Fibroblast of villous mesenchyme (primary cell): ENCODE measurements at regions not wholly inside any gene's neighbourhood (a gene's known extent, or its start where the extent isn't known, plus 50 kb on each side); places are given as distances from the start of the nearest gene placed in this dataset.
"Not testable (repeated sequence)": the region's sequence is repeated elsewhere in the genome, so short reads cannot be mapped to it uniquely, and the experiment has no call there.

Source experiments
- DNase-seq: peaks from one replicate; pipeline ENCODE4 v3.0.0-alpha.2; 2010; ENCODE audit warnings: low read depth
- H3K4me3 ChIP-seq: 2 replicates; pipeline ENCODE4 v1.5.1; 2011; ENCODE audit warnings: low read depth, mild to moderate bottlenecking, low read length
- TF ChIP-seq, protein P1 (sequence below): IDR thresholded peaks from 2 replicates; pipeline ENCODE4 v1.5.1; 2012; ENCODE audit warnings: low read depth, mild to moderate bottlenecking, low read length; ENCODE audit not compliant: insufficient read depth

DNA sequence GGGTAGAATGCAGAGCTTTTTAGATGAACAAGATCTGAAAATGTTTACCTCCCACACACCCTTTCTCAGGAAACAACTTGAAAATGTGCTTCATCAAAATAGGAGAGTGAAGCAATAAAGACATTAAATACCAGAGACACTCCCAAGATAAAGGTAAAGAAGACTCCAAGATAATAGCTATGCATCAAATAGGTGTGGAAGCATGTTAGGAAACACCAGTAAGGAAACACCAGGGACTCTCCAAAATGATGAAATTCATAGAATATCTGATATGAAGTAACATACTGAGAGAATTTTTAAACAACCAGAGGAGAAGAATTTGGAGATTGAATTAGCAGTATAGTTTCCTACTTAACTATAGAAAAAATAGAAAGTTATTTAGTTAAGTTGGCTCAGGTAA lies 57.0 kb downstream of the OR10A6 start:
- TF ChIP-seq, protein P1, sequence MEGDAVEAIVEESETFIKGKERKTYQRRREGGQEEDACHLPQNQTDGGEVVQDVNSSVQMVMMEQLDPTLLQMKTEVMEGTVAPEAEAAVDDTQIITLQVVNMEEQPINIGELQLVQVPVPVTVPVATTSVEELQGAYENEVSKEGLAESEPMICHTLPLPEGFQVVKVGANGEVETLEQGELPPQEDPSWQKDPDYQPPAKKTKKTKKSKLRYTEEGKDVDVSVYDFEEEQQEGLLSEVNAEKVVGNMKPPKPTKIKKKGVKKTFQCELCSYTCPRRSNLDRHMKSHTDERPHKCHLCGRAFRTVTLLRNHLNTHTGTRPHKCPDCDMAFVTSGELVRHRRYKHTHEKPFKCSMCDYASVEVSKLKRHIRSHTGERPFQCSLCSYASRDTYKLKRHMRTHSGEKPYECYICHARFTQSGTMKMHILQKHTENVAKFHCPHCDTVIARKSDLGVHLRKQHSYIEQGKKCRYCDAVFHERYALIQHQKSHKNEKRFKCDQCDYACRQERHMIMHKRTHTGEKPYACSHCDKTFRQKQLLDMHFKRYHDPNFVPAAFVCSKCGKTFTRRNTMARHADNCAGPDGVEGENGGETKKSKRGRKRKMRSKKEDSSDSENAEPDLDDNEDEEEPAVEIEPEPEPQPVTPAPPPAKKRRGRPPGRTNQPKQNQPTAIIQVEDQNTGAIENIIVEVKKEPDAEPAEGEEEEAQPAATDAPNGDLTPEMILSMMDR = no peak
- DNase-seq = no peak
- no peak overlapping the region for H3K4me3 ChIP-seq

DNA sequence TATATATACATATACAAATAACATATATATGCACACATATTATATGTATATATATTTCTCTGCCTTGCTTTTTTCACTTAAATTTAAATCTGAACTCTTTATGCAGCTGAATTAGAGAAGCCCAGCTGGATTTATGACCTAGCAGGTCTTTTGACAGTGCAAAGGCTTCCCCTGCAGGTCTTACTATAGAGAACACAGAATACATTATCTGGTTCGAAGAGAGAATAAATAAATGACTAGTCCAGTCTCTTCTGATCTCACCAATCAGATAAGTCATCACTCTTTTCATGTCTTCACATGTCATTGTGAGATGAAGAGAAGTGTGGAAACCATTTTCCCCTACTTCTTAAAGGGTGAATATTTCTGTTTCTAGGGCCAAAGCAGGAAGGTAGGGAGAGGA lies 58.2 kb downstream of the OR10A6 start:
- no peak for DNase-seq
- TF ChIP-seq, protein P1 = no peak
- no peak overlapping the region for H3K4me3 ChIP-seq

DNA sequence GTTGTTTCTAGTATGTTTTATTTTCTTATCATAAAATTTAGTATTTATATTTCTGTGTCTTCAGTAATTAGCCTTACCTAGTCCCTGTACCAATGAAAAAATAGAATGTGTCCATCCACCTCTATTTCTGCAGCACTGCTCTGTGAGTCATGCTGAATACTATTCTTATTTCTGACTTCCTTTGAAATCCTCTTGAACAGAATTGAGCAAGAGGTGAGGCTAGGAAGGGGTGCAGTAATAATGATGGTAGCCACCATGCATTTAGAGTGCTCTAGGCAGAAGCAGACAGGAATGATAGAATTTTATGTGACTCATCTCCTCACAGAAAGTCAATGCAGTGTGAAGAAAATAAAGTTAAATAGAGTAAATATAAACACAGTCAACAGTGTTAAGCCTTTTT lies 60.0 kb downstream of the OR10A6 start:
- no peak overlapping the region for H3K4me3 ChIP-seq
- peak; percentile 14 for DNase-seq
- TF ChIP-seq, protein P1 = no peak

DNA sequence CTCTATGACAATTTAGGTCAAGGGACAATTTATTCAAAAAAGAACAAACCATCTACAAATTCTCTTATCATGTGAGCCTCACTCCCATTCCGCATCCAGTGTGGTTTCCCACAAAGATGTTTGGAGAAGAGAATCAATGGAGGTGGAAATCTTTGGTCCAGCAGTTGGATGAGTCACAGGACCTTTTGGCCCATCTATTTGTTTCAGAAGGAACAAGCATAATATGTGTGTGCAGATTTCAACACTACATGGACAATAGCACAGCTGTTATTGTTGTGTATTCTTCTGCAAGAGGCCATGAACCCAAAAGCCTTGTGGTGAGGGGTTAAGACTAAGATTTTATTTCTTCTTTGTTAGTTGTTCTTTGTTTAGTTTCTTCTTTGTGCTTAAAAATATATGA lies 61.6 kb downstream of the OR10A6 start:
- DNase-seq = no peak
- no peak overlapping the region for H3K4me3 ChIP-seq
- TF ChIP-seq, protein P1 = no peak

DNA sequence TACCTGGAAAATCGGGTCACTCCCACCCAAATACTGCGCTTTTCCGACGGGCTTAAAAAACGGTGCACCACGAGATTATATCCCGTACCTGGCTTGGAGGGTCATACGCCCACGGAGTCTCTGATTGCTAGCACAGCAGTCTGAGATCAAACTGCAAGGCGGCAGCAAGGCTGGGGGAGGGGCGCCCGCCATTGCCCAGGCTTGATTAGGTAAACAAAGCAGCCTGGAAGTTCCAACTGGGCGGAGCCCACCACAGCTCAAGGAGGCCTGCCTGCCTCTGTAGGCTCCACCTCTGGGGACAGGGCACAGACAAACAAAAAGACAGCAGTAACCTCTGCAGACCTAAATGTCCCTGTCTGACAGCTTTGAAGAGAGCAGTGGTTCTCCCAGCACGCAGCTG lies 64.5 kb upstream of the OR5P2 start:
- not testable (repeated sequence) for H3K4me3 ChIP-seq, DNase-seq

DNA sequence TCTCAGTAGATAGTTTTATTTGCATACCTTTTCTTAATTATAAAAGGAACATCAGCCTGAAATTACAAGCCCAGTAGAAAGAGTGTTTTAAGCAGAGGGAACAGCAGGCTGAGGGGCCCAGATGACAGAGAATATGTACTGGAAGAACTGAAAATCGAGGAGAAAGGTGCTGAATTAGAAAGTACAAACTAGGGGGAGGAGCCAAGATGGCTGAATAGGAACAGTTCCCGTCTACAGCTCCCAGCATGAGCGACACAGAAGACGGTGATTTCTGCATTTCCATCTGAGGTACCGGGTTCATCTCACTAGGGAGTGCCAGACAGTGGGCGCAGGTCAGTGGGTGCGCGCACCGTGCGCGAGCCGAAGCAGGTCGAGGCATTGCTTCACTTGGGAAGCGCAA lies 64.1 kb upstream of the OR5P2 start:
- DNase-seq, H3K4me3 ChIP-seq: not testable (repeated sequence)

DNA sequence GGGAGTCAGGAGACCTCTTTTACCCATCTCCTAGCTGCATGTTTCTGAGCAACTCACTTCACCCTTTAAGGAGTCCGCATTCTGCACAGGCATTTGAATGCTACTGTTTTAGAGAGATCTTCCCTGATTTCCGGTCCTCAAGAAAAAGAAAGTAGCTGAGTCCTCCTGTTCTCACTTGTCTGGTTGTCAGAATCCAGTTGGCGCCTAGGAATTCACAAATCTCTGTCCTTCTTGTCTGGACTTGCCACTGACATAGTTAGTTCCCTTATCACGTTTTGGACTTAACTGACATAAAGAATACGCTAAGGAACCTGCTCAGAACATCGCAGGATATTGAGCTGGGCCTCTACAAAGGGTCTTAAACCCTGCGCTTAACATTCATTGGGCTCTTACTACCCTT lies 61.3 kb upstream of the OR5P2 start:
- TF ChIP-seq, protein P1 = no peak
- no peak for DNase-seq
- no peak overlapping the region for H3K4me3 ChIP-seq

DNA sequence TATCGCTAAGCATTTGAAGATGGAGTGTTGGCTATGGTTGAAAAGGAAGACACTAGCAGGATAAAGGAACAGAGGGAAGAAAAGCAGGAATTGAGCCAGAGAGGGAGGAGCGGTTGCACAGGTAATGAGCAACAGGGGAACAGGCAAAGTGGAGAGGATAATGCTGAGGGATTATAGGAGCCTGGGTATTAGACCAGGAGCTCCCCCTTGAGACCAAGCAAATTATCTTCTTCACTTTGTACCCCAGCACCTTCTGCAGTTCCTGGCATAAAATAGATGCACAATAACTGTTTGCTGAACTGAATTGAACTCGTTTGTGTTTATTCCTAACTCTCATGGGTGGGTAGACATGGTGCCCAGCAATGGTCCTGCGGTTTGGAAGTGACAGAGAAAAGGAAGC lies 54.6 kb upstream of the OR5P2 start:
- no peak overlapping the region for H3K4me3 ChIP-seq
- DNase-seq = no peak
- TF ChIP-seq, protein P1 = no peak
